Neuronal stem cell (in vitro differentiated cells): ENCODE measurements at regions not wholly inside any gene's neighbourhood (a gene's known extent, or its start where the extent isn't known, plus 50 kb on each side); places are given as distances from the start of the nearest gene placed in this dataset.

Source experiments
- DNase-seq: peaks from one replicate; pipeline ENCODE4 v3.0.0-alpha.2; 2013; ENCODE audit warnings: low spot score
- H2AFZ ChIP-seq: one replicate; pipeline ENCODE4 v1.6.1; 2013; ENCODE audit warnings: mild to moderate bottlenecking, low read length, inconsistent platforms
- H2AK5ac ChIP-seq: 2 replicates; pipeline ENCODE4 v1.6.1; 2013; ENCODE audit warnings: low read depth, mild to moderate bottlenecking, inconsistent platforms, low read length, moderate library complexity, mixed read lengths
- H2BK120ac ChIP-seq: 2 replicates; pipeline ENCODE4 v1.6.1; 2013; ENCODE audit warnings: low read depth, mild to moderate bottlenecking, inconsistent platforms, low read length, moderate library complexity, mixed read lengths
- H2BK12ac ChIP-seq: one replicate; pipeline ENCODE4 v1.6.1; 2013; ENCODE audit warnings: low read length, inconsistent platforms
- H2BK15ac ChIP-seq: 2 replicates; pipeline ENCODE4 v1.6.1; 2013; ENCODE audit warnings: mild to moderate bottlenecking, low read length, inconsistent platforms, mixed read lengths
- H2BK5ac ChIP-seq: one replicate; pipeline ENCODE4 v1.6.1; 2013; ENCODE audit warnings: inconsistent platforms, mild to moderate bottlenecking, low read length, moderate library complexity
- H3K14ac ChIP-seq: one replicate; pipeline ENCODE4 v1.6.1; 2013; ENCODE audit warnings: low read length, inconsistent platforms
- H3K18ac ChIP-seq: 2 replicates; pipeline ENCODE4 v1.6.1; 2013; ENCODE audit warnings: low read length, inconsistent platforms
- H3K23ac ChIP-seq: 2 replicates; pipeline ENCODE4 v1.6.1; 2013; ENCODE audit warnings: low read depth, mild to moderate bottlenecking, mixed read lengths, low read length, inconsistent platforms; ENCODE audit not compliant: poor library complexity
- H3K27ac ChIP-seq: replicated peaks from 3 replicates; pipeline ENCODE4 v1.5.1; 2013; ENCODE audit warnings: low read length, inconsistent platforms
- H3K27me3 ChIP-seq, 3 experiments: 2 replicates each; pipeline ENCODE4 v1.6.1; 2013; ENCODE audit warnings: low read length in 3 of 3, mild to moderate bottlenecking in 2 of 3, inconsistent platforms in 1 of 3, low read depth in 1 of 3, mixed read lengths in 1 of 3, moderate library complexity in 1 of 3; ENCODE audit not compliant: control insufficient read depth in 3 of 3, insufficient read depth in 3 of 3
- H3K36me3 ChIP-seq, 2 donors: replicated peaks in 1 of 2; 2 replicates each; pipeline ENCODE4 v1.6.1; 2013; ENCODE audit warnings: low read length in 2 of 2; ENCODE audit not compliant: control insufficient read depth in 2 of 2, insufficient read depth in 2 of 2
- H3K4ac ChIP-seq: 2 replicates; pipeline ENCODE4 v1.6.1; 2013; ENCODE audit warnings: inconsistent platforms, mild to moderate bottlenecking, low read length, moderate library complexity
- H3K4me1 ChIP-seq, 2 donors: 1 replicate in 1 of 2; 2 replicates in 1 of 2; pipeline ENCODE4 v1.6.1; 2013; ENCODE audit warnings: low read length in 2 of 2, low read depth in 1 of 2; ENCODE audit not compliant: control insufficient read depth in 2 of 2, insufficient read depth in 1 of 2
- H3K4me2 ChIP-seq: one replicate; pipeline ENCODE4 v1.6.1; 2013; ENCODE audit warnings: mild to moderate bottlenecking, low read length, inconsistent platforms; ENCODE audit not compliant: insufficient read depth, poor library complexity, severe bottlenecking
- H3K4me3 ChIP-seq, 2 donors: 2 replicates each; pipeline ENCODE4 v1.5.1; 2013; ENCODE audit warnings: low read length in 2 of 2, mild to moderate bottlenecking in 2 of 2, inconsistent platforms in 1 of 2, moderate library complexity in 1 of 2
- H3K79me1 ChIP-seq: one replicate; pipeline ENCODE4 v1.6.1; 2013; ENCODE audit warnings: low read depth, mild to moderate bottlenecking, inconsistent platforms, low read length, moderate library complexity
- H3K9ac ChIP-seq: one replicate; pipeline ENCODE4 v1.6.1; 2013; ENCODE audit warnings: mild to moderate bottlenecking, low read depth, low read length, inconsistent platforms; ENCODE audit not compliant: poor library complexity
- H3K9me3 ChIP-seq, 2 donors: replicated peaks in 1 of 2; 2 replicates each; pipeline versions ENCODE3 to v1.6.1; 2013; ENCODE audit warnings: low read length in 2 of 2, mild to moderate bottlenecking in 2 of 2, inconsistent platforms in 1 of 2, low read depth in 1 of 2, mixed read lengths in 1 of 2, moderate library complexity in 1 of 2; ENCODE audit not compliant: control insufficient read depth in 2 of 2, insufficient read depth in 1 of 2
- H4K8ac ChIP-seq: one replicate; pipeline ENCODE4 v1.6.1; 2013; ENCODE audit warnings: low read depth, mild to moderate bottlenecking, inconsistent platforms, low read length, moderate library complexity
- H4K91ac ChIP-seq: one replicate; pipeline ENCODE4 v1.6.1; 2013; ENCODE audit warnings: low read length, low read depth, mild to moderate bottlenecking, inconsistent platforms; ENCODE audit not compliant: poor library complexity
- WGBS, 2 donors: extraction: QIAGEN DNeasy Blood & Tissue Kit; methylation state at CpG; one replicate each; pipeline ENCODE4 v1.1.7; 2013; ENCODE audit warnings: missing lambda C conversion rate in 2 of 2, mixed read lengths in 1 of 2; ENCODE audit not compliant: insufficient read length in 2 of 2, insufficient replicate concordance in 1 of 2; ENCODE audit errors: extremely low coverage in 2 of 2; 5-methylcytosine and 5-hydroxymethylcytosine counted together

DNA sequence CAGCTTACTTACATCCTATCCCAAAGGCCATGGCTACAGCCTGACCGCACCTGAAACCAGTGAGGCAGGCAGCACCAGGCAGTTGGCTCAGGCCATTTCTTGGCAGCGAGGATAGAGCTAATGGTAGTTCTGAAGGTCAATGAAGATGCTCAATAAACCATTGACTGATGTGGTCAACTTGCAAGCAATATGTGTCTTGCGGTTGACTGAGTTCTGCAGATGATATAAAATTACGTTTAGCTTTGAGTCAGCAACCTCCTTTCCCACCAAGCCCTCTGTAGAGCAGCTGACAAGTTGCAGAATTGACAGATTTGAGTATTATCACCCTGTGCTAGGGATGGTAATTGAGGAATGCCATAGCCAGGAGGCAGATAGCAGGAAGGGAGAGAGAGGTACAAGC is 189.0 kb upstream of the PUM3 start:
- Histone ChIP-seq H3K27ac (no peak overlapping the region), H3K4ac (no peak overlapping the region), H3K36me3 (no peaks in the 10 kb centered on the region), H3K79me1 (no peaks in the 10 kb centered on the region), H3K14ac (no peak overlapping the region), H3K27me3 (no peaks in the 10 kb centered on the region), H2BK12ac (no peak overlapping the region), H2AFZ (no peak overlapping the region), H3K4me3 (no peak overlapping the region), H3K4me1 (no peaks in the 10 kb centered on the region), H4K8ac (no peak overlapping the region), H2BK15ac (no peak overlapping the region), H2BK120ac (no peak overlapping the region), H3K9me3 (no peaks in the 10 kb centered on the region), H2BK5ac (no peak overlapping the region), H3K9ac (no peak overlapping the region), H3K4me2 (no peak overlapping the region), H4K91ac (no peak overlapping the region), H2AK5ac (no peak overlapping the region), H3K18ac (no peak overlapping the region), H3K23ac (no peak overlapping the region)
- DNase-seq, result no peak
- no CpG with 5 or more reads among the region's 4 CpGs for WGBS, 2 donors

DNA sequence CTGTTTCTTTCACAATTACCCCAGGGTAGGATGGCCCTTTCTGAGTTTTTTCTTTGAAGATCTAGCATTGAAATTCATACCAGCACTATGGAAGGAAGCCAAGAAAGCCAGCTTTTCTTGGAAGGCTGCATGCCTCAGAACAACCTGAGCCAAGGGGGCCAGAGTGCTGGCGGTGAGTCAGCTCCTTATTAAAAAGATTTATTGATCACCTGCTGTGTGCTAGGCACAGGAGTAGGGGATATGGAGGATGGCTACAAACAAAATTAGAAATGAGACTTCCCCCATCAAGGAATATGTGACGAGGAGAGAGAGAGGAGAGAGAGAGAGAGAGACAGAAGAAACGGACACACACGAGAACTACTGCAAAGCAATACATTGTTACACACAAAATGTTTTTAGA is 184.6 kb upstream of the PUM3 start:
- Histone ChIP-seq H4K8ac (no peak overlapping the region), H3K18ac (no peak overlapping the region), H3K27ac (no peak overlapping the region), H3K23ac (no peak overlapping the region), H3K4me2 (no peak overlapping the region), H3K9ac (no peak overlapping the region), H2AK5ac (no peak overlapping the region), H3K36me3 (no peaks in the 10 kb centered on the region), H3K4me1 (no peaks in the 10 kb centered on the region), H3K4ac (no peak overlapping the region), H3K27me3 (no peaks in the 10 kb centered on the region), H2AFZ (peak overlapping the region; percentile 47), H3K14ac (no peak overlapping the region), H2BK12ac (no peak overlapping the region), H2BK5ac (no peak overlapping the region), H2BK120ac (no peak overlapping the region), H4K91ac (no peak overlapping the region), H3K9me3 (no peaks in the 10 kb centered on the region), H3K79me1 (no peaks in the 10 kb centered on the region), H2BK15ac (no peak overlapping the region), H3K4me3 (no peak overlapping the region)
- no CpG with 5 or more reads among the region's 4 CpGs for WGBS, 2 donors
- DNase-seq, result no peak

DNA sequence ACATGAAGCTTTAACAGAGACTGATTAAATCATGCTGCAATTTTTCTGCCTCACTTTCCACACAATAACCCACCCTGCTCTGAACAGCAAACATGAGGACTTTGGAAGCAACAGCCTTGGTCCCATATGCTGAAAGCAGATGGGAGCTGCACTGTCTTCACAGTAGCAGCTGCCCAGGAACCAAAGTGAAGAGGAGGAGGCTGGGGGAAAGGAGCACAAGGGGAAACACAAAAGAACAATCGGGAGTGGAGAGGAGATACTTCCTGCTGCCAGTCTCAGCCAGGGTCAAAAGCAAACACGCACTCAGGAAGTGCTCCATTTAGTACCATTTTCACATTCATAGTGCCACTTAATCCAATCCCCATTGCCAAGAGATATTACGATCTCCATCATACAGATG is 183.3 kb upstream of the PUM3 start:
- Histone ChIP-seq H2BK120ac (no peak overlapping the region), H3K18ac (no peak overlapping the region), H3K79me1 (no peaks in the 10 kb centered on the region), H2AFZ (peak overlapping the region; percentile 83), H3K36me3 (no peaks in the 10 kb centered on the region), H2BK15ac (no peak overlapping the region), H3K27ac (no peak overlapping the region), H2AK5ac (no peak overlapping the region), H3K23ac (no peak overlapping the region), H3K4ac (no peak overlapping the region), H2BK12ac (no peak overlapping the region), H3K27me3 (no peaks in the 10 kb centered on the region), H4K8ac (no peak overlapping the region), H4K91ac (no peak overlapping the region), H2BK5ac (no peak overlapping the region), H3K4me1 (no peaks in the 10 kb centered on the region), H3K9me3 (no peaks in the 10 kb centered on the region), H3K9ac (no peak overlapping the region), H3K14ac (no peak overlapping the region), H3K4me3 (no peak overlapping the region), H3K4me2 (no peak overlapping the region)
- WGBS, 2 donors, result no CpG with 5 or more reads among the region's 3 CpGs
- no peak for DNase-seq

DNA sequence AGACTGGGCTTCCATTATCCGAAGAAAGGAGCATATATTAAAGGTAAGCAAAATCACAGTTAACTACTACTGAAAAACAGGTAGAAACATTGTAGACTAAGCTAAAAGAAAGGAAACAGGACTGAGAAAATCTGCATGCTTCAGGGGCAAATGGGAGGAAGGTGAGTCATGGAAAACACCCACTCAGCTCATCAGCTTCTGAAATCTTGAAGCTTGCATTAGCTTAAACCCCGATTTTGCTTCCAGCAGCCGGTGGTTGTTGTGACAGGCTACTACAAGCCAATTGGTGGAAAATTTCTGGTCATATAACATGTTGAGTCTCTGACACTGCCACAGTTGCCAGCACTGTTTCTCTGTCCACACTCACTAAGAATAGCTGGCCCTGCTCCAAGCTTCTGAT is 179.6 kb upstream of the PUM3 start:
- no peak overlapping the region for H4K91ac ChIP-seq
- H3K27me3 ChIP-seq, result peaks cover 0 to 2% (median 0%) of the 10 kb centered on the region in 3 experiments
- no peak overlapping the region for H2BK12ac ChIP-seq
- no peak overlapping the region for H2AK5ac ChIP-seq
- H3K36me3 ChIP-seq, result no peaks in the 10 kb centered on the region
- H3K4ac ChIP-seq, result no peak overlapping the region
- no peaks in the 10 kb centered on the region for H3K79me1 ChIP-seq
- no peak overlapping the region for H3K9ac ChIP-seq
- H3K4me3 ChIP-seq, result no peak overlapping the region
- no peak overlapping the region for H3K18ac ChIP-seq
- no peak overlapping the region for H4K8ac ChIP-seq
- no peak for DNase-seq
- no peak overlapping the region for H3K23ac ChIP-seq
- no peak overlapping the region for H2BK15ac ChIP-seq
- no peak overlapping the region for H2BK120ac ChIP-seq
- no CpG with 5 or more reads among the region's 3 CpGs for WGBS, 2 donors
- no peak overlapping the region for H2AFZ ChIP-seq
- H3K4me2 ChIP-seq, result no peak overlapping the region
- H3K27ac ChIP-seq, result no peak overlapping the region
- no peak overlapping the region for H3K14ac ChIP-seq
- no peak overlapping the region for H2BK5ac ChIP-seq
- no peaks in the 10 kb centered on the region for H3K4me1 ChIP-seq
- H3K9me3 ChIP-seq, result no peaks in the 10 kb centered on the region
